Heart left ventricle (tissue), 16 donors: ENCODE measurements at regions not wholly inside any gene's neighbourhood (a gene's known extent, or its start where the extent isn't known, plus 50 kb on each side); places are given as distances from the start of the nearest gene placed in this dataset.

Experiments used
- ATAC-seq, 4 donors: fragments of 200-7000 bp; cut with Tn5 transposase; one replicate each; pipeline ENCODE4 v1.9.1; 2020 to 2022; ENCODE audit warnings: moderate library complexity in 4 of 4, mild to moderate bottlenecking in 3 of 4, moderate number of reproducible peaks in 1 of 4
- DNase-seq, 5 donors: peaks; one replicate each; pipeline ENCODE4 v3.0.0-alpha.2; 2020
- H3K27ac ChIP-seq, 12 donors: fragments of 200-600 bp; sonication (generic) in 4 of 12; one replicate each; pipeline versions ENCODE4 v1.5.0 to v1.8.0; 2016 to 2022; ENCODE audit warnings: mild to moderate bottlenecking in 2 of 12
- H3K27me3 ChIP-seq, 9 donors: fragments of 200-600 bp; sonication (generic) in 2 of 9; one replicate each; pipeline versions ENCODE4 v1.5.1 to v1.8.0; 2016 to 2022; ENCODE audit warnings: mild to moderate bottlenecking in 3 of 9
- H3K36me3 ChIP-seq, 9 donors: fragments of 200-600 bp; sonication (generic) in 2 of 9; one replicate each; pipeline versions ENCODE4 v1.5.0 to v1.8.0; 2018 to 2022; ENCODE audit warnings: mild to moderate bottlenecking in 2 of 9
- H3K4me1 ChIP-seq, 12 donors: fragments of 200-600 bp; sonication (generic) in 4 of 12; one replicate each; pipeline versions ENCODE4 v1.5.0 to v1.8.0; 2016 to 2022; ENCODE audit warnings: mild to moderate bottlenecking in 3 of 12
- H3K4me3 ChIP-seq, 12 donors: fragments of 200-600 bp; sonication (generic) in 4 of 12; one replicate each; pipeline versions ENCODE4 v1.5.0 to v1.8.0; 2017 to 2022; ENCODE audit warnings: mild to moderate bottlenecking in 9 of 12, moderate library complexity in 4 of 12
- H3K9me3 ChIP-seq, 12 donors: fragments of 200-600 bp; sonication (generic) in 4 of 12; one replicate each; pipeline versions ENCODE4 v1.5.0 to v1.8.0; 2016 to 2022; ENCODE audit warnings: mild to moderate bottlenecking in 1 of 12
- POLR2A ChIP-seq, 2 donors: fragments of 450-650 bp; IDR thresholded peaks; one replicate each; pipeline ENCODE4 v1.6.1; 2017; ENCODE audit warnings: antibody characterized with exemption in 2 of 2, mild to moderate bottlenecking in 2 of 2, moderate library complexity in 2 of 2
- WGBS, 4 donors: extraction: QIAGEN DNeasy Blood & Tissue Kit in 2 of 4; methylation state at CpG; one replicate each; pipeline versions ENCODE4 v1.1.5 to v1.1.7; 2013 to 2018; 5-methylcytosine and 5-hydroxymethylcytosine counted together
- intact Hi-C, 10 donors: fragments of 100-400 bp; cut with DNase I; formaldehyde crosslinking; loops; one replicate each; pipeline versions ENCODE4 v1.11.1 to v1.14.2; 2022
- TF ChIP-seq, protein P1 (sequence below), 12 donors: fragments of 200-600 bp; sonication (generic) in 4 of 12; IDR thresholded peaks; one replicate each; pipeline versions ENCODE4 v1.5.0 to v1.8.0; 2018 to 2022; ENCODE audit warnings: antibody characterized with exemption in 12 of 12, mild to moderate bottlenecking in 5 of 12
- donor health status: ischemic (EF 13 %, LVEDD 7.1; RV severe dilation, severe dysfunction).
- donor health status: healthy with polysubstance abuse.
- donor health status: DM: no; HTN: yes; CAD: no.
- donor health status: DM: no; HTN: no; CAD: no.
- donor health status: ischemic (EF 25% LVEDD 6.9; RV normal size, moderate dysfunction).
- donor health status: ischemic (EF 25% LVEDD 5.7; RV mildly dilated, moderate dysfunction).
- donor health status: healthy.
- donor health status: DM: yes; HTN: yes; CAD: no.
- donor health status: ischemic (EF 35%, LVEDD 5.7; RV mildly dilated, moderate dysfunction).
- donor health status: nonischemic (EF 11% LVEDD 7.7; RV severe dilation, severe dysfunction).
- donor health status: DM: yes; HTN: yes; CAD: no.
- donor health status: PGD.
- donor health status: ischemic (EF 29% LVEDD 5.4; RV normal size, mild dysfunction).
- donor health status: nonischemic (EF 23%, LVEDD 6.1; RV moderate dilation, normal function).

GRCh38 chr5:159395202-159395601 is 64.9 kb upstream of the IL12B start:
- 87 to 92% (median 88%) methylated on average over 3 of the region's 3 CpGs for WGBS, 4 donors
- TF ChIP-seq, protein P1, sequence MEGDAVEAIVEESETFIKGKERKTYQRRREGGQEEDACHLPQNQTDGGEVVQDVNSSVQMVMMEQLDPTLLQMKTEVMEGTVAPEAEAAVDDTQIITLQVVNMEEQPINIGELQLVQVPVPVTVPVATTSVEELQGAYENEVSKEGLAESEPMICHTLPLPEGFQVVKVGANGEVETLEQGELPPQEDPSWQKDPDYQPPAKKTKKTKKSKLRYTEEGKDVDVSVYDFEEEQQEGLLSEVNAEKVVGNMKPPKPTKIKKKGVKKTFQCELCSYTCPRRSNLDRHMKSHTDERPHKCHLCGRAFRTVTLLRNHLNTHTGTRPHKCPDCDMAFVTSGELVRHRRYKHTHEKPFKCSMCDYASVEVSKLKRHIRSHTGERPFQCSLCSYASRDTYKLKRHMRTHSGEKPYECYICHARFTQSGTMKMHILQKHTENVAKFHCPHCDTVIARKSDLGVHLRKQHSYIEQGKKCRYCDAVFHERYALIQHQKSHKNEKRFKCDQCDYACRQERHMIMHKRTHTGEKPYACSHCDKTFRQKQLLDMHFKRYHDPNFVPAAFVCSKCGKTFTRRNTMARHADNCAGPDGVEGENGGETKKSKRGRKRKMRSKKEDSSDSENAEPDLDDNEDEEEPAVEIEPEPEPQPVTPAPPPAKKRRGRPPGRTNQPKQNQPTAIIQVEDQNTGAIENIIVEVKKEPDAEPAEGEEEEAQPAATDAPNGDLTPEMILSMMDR (IDR thresholded peaks at IDR 0.05): no peak
- no peak for TF ChIP-seq POLR2A (IDR thresholded peaks at IDR 0.05)
- H3K36me3 ChIP-seq: no peaks in the 10 kb centered on the region
- no peaks in the 10 kb centered on the region for H3K4me1 ChIP-seq
- DNase-seq (no peak), ATAC-seq (no peak)
- intact Hi-C loops: no loop called here
- no peak overlapping the region for H3K4me3 ChIP-seq
- peaks cover 0 to 8% (median 0%) of the 10 kb centered on the region in 9 donors for H3K27me3 ChIP-seq
- no peaks in the 10 kb centered on the region for H3K9me3 ChIP-seq
- no peak overlapping the region for H3K27ac ChIP-seq

DNA sequence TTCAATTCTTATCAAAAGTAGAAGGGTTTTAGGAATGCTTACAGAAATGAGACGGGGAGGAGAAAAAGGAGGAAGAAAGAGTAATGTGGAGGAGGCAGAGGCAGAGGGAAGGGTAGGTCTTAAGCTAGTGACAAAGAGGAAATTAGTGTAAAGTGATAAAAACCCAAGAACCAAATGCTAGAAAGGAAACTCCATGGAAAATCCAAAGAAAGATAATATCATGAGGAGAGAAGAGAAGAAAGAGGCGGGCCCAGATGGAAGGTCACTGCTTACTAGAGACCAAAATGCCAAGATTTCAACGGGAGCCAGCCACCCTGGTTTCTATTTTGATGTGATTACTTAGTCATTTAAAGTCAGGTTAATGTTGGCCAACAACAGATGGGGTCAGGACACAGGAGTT is 68.6 kb upstream of the IL12B start:
- 64 to 69% (median 64%) methylated on average over 3 of the region's 3 CpGs for WGBS, 4 donors
- ATAC-seq (no peak), DNase-seq (no peak)
- H3K4me3 ChIP-seq: no peak overlapping the region
- no peak for TF ChIP-seq POLR2A (IDR thresholded peaks at IDR 0.05)
- TF ChIP-seq, protein P1 (IDR thresholded peaks at IDR 0.05): no peak
- peaks cover 0 to under 1% (median 0%) of the 10 kb centered on the region in 9 donors for H3K27me3 ChIP-seq
- H3K27ac ChIP-seq: no peak overlapping the region
- intact Hi-C loops: no loop called here
- H3K9me3 ChIP-seq: no peaks in the 10 kb centered on the region
- H3K36me3 ChIP-seq: no peaks in the 10 kb centered on the region
- H3K4me1 ChIP-seq: peaks cover 0 to under 1% (median 0%) of the 10 kb centered on the region in 12 donors

DNA sequence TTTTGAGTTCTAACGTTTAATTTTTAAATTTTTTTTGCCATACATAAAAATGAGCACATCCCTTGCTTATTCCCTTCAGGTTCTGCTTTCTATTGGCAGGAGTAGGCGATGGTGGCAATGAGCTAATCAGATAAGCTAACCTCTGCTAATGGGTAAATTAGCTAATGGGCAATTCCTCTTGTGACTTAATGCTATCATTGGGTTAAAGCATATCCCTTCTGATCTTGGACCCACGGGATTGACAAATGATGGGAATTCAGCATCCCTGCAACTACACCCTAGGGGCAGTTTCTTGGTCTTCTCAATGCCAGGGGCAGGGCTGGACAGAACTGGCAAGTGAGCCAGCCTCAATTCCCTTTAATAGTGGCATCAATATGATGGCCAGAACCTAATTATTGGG is 70.2 kb upstream of the IL12B start:
- TF ChIP-seq, protein P1 (IDR thresholded peaks at IDR 0.05): no peak
- no peak for TF ChIP-seq POLR2A (IDR thresholded peaks at IDR 0.05)
- intact Hi-C loops: no loop called here
- no peak for ATAC-seq
- H3K4me3 ChIP-seq: no peak overlapping the region
- 53 to 90% (median 72%) methylated on average over 3 of the region's 3 CpGs for WGBS, 4 donors
- no peaks in the 10 kb centered on the region for H3K9me3 ChIP-seq
- no peak overlapping the region for H3K27ac ChIP-seq
- peaks cover 0 to 6% (median 0%) of the 10 kb centered on the region in 12 donors for H3K4me1 ChIP-seq
- DNase-seq: no peak
- H3K36me3 ChIP-seq: no peaks in the 10 kb centered on the region
- no peaks in the 10 kb centered on the region for H3K27me3 ChIP-seq

- Histone ChIP-seq H3K27me3 (no peaks in the 10 kb centered on the region), H3K9me3 (no peaks in the 10 kb centered on the region), H3K36me3 (no peaks in the 10 kb centered on the region), H3K27ac (no peak overlapping the region), H3K4me3 (no peak overlapping the region), H3K4me1 (peaks cover 0 to 6% (median 0%) of the 10 kb centered on the region in 12 donors)
- DNase-seq (no peak), ATAC-seq (no peak)
- WGBS, 4 donors: 84 to 92% (median 88%) methylated on average over 1 of the region's 1 CpG
- intact Hi-C loops: no loop called here
- TF ChIP-seq, protein P1 (IDR thresholded peaks at IDR 0.05): no peak
- TF ChIP-seq POLR2A (IDR thresholded peaks at IDR 0.05): no peak
Observed at GRCh38 chr5:159402311-159402710, 72.0 kb upstream of the IL12B start.
